Hippocampal formation (tissue), 2 donors: ENCODE measurements at regions not wholly inside any gene's neighbourhood (a gene's known extent, or its start where the extent isn't known, plus 50 kb on each side); places are given as distances from the start of the nearest gene placed in this dataset.
"Not testable (repeated sequence)": the region's sequence is repeated elsewhere in the genome, so short reads cannot be mapped to it uniquely, and the experiment has no call there.

Experiments
- DNase-seq, 2 donors: peaks; one replicate each; lab custom pipeline; 2025; lab: John Stamatoyannopoulos, UW

GRCh38 chr15:81724536-81724935, 321.3 kb downstream of the MEX3B start:
- no peak for DNase-seq

GRCh38 chr15:81723701-81724100, 322.1 kb downstream of the MEX3B start:
- no peak for DNase-seq

- DNase-seq: no peak
These were observed 322.6 kb downstream of the MEX3B start for GRCh38 chr15:81723113-81723651.

- not testable (repeated sequence) for DNase-seq
These were observed 329.4 kb downstream of the MEX3B start for GRCh38 chr15:81716468-81716867.

- DNase-seq: no peak
These were observed 335.5 kb downstream of the MEX3B start for GRCh38 chr15:81710328-81710727.

GRCh38 chr15:81706816-81707346, 332.9 kb upstream of the TMC3 start:
- DNase-seq: not testable (repeated sequence)

GRCh38 chr15:81705727-81706126, 331.7 kb upstream of the TMC3 start:
- DNase-seq: not testable (repeated sequence)

GRCh38 chr15:81686021-81686420, 312.0 kb upstream of the TMC3 start:
- no peak for DNase-seq

- no peak for DNase-seq
These were observed 311.2 kb upstream of the TMC3 start for GRCh38 chr15:81685237-81685636.

GRCh38 chr15:81680829-81681228, 306.8 kb upstream of the TMC3 start:
- DNase-seq: no peak

GRCh38 chr15:81666839-81667238, 292.8 kb upstream of the TMC3 start:
- no peak for DNase-seq

- DNase-seq: no peak
These were observed 287.0 kb upstream of the TMC3 start for GRCh38 chr15:81660976-81661375.

GRCh38 chr15:81653259-81653658, 279.2 kb upstream of the TMC3 start:
- no peak for DNase-seq

- no peak for DNase-seq
These were observed 271.5 kb upstream of the TMC3 start for GRCh38 chr15:81645470-81645869.

GRCh38 chr15:81643771-81644170, 269.8 kb upstream of the TMC3 start:
- DNase-seq: no peak

- DNase-seq: no peak
These were observed 268.5 kb upstream of the TMC3 start for GRCh38 chr15:81642451-81642990.

- not testable (repeated sequence) for DNase-seq
These were observed 262.1 kb upstream of the TMC3 start for GRCh38 chr15:81636064-81636463.

GRCh38 chr15:81633889-81634288, 259.9 kb upstream of the TMC3 start:
- no peak for DNase-seq

GRCh38 chr15:81625896-81626295, 251.9 kb upstream of the TMC3 start:
- no peak for DNase-seq

- DNase-seq: no peak
These were observed 245.0 kb upstream of the TMC3 start for GRCh38 chr15:81619002-81619401.

- no peak for DNase-seq
These were observed 238.6 kb upstream of the TMC3 start for GRCh38 chr15:81612631-81613030.

- no peak for DNase-seq
These were observed 237.7 kb upstream of the TMC3 start for GRCh38 chr15:81611679-81612078.

GRCh38 chr15:81608309-81608829, 234.4 kb upstream of the TMC3 start:
- DNase-seq: no peak

GRCh38 chr15:81604713-81605112, 230.7 kb upstream of the TMC3 start:
- DNase-seq: no peak
